GM23338 (cell line): ENCODE measurements at regions not wholly inside any gene's neighbourhood (a gene's known extent, or its start where the extent isn't known, plus 50 kb on each side); places are given as distances from the start of the nearest gene placed in this dataset.

Experiments used
- ATAC-seq: fragments of 200-7000 bp; cut with Tn5 transposase; 3 replicates; pipeline ENCODE4 v1.9.1; 2020
- DNase-seq: peaks from one replicate; pipeline ENCODE4 v3.0.0-alpha.2; 2015; ENCODE audit warnings: low spot score
- H2AFZ ChIP-seq: fragments of 200-600 bp; sonication (generic); 2 replicates; pipeline ENCODE4 v1.8.0; 2016; ENCODE audit warnings: antibody characterized with exemption, mild to moderate bottlenecking, moderate library complexity
- H3F3A ChIP-seq: fragments of 200-600 bp; sonication (generic); replicated peaks from 2 replicates; pipeline ENCODE4 v1.8.0; 2017; ENCODE audit warnings: antibody characterized with exemption, mixed run types, low read depth
- H3K27ac ChIP-seq: fragments of 200-600 bp; sonication (generic); 2 replicates; pipeline ENCODE4 v1.6.1; 2016; ENCODE audit warnings: low read depth
- H3K27me3 ChIP-seq: fragments of 200-600 bp; sonication (generic); 2 replicates; pipeline ENCODE4 v1.8.0; 2016; ENCODE audit warnings: mild to moderate bottlenecking, mixed run types, moderate library complexity; ENCODE audit not compliant: insufficient read depth
- H3K36me3 ChIP-seq: fragments of 200-600 bp; sonication (generic); 2 replicates; pipeline ENCODE4 v1.8.0; 2016; ENCODE audit warnings: mild to moderate bottlenecking; ENCODE audit not compliant: insufficient read depth
- H3K4me1 ChIP-seq: fragments of 200-600 bp; sonication (generic); 2 replicates; pipeline ENCODE4 v1.8.0; 2016; ENCODE audit warnings: mild to moderate bottlenecking, moderate library complexity; ENCODE audit not compliant: insufficient read depth
- H3K4me2 ChIP-seq: fragments of 200-600 bp; sonication (generic); 2 replicates; pipeline ENCODE4 v1.7.1; 2017; ENCODE audit warnings: mixed run types
- H3K4me3 ChIP-seq: fragments of 200-600 bp; sonication (generic); 2 replicates; pipeline ENCODE4 v1.6.1; 2016; ENCODE audit warnings: mixed run types
- H3K79me2 ChIP-seq: fragments of 200-600 bp; sonication (generic); replicated peaks from 2 replicates; pipeline ENCODE4 v1.8.0; 2017; ENCODE audit warnings: mild to moderate bottlenecking; ENCODE audit not compliant: insufficient read depth
- H3K9me2 ChIP-seq: fragments of 200-600 bp; sonication (generic); 2 replicates; pipeline ENCODE4 v1.8.0; 2017; ENCODE audit not compliant: insufficient read depth
- H4K20me1 ChIP-seq: fragments of 200-600 bp; sonication (generic); replicated peaks from 2 replicates; pipeline ENCODE4 v1.8.0; 2017; ENCODE audit warnings: mild to moderate bottlenecking; ENCODE audit not compliant: insufficient read depth
- H3K27ac Mint-ChIP-seq: 2 replicates; pipeline ENCODE4 v1.8.0; 2020; ENCODE audit warnings: inconsistent platforms, mild to moderate bottlenecking, moderate library complexity, mixed read lengths
- H3K27me3 Mint-ChIP-seq: 3 replicates; pipeline ENCODE4 v1.8.0; 2022; ENCODE audit warnings: low read depth, mild to moderate bottlenecking, moderate library complexity, mixed read lengths, inconsistent platforms; ENCODE audit not compliant: insufficient read depth, poor library complexity
- H3K36me3 Mint-ChIP-seq: 3 replicates; pipeline ENCODE4 v1.8.0; 2021; ENCODE audit warnings: low read depth, mild to moderate bottlenecking, inconsistent platforms, moderate library complexity, mixed read lengths
- H3K4me1 Mint-ChIP-seq: 3 replicates; pipeline ENCODE4 v1.8.0; 2020; ENCODE audit warnings: mild to moderate bottlenecking, inconsistent platforms, mixed read lengths
- H3K4me3 Mint-ChIP-seq: 3 replicates; pipeline ENCODE4 v1.8.0; 2021; ENCODE audit warnings: moderate library complexity, mild to moderate bottlenecking, inconsistent platforms, mixed read lengths
- H3K9me3 Mint-ChIP-seq: 3 replicates; pipeline ENCODE4 v1.8.0; 2020; ENCODE audit warnings: moderate library complexity, mild to moderate bottlenecking, inconsistent platforms, mixed read lengths
- CREB1 ChIP-seq: fragments of 250-450 bp; sonication (Bioruptor Pico); IDR thresholded peaks from 2 replicates; pipeline ENCODE4 v1.5.0; 2020; ENCODE audit warnings: low read depth, mild to moderate bottlenecking, moderate library complexity
- EZH2phosphoT487 ChIP-seq: fragments of 200-600 bp; sonication (generic); IDR thresholded peaks from one replicate; pipeline ENCODE4 v1.8.1; 2018; ENCODE audit warnings: antibody characterized with exemption; ENCODE audit not compliant: unreplicated experiment
- POLR2AphosphoS5 ChIP-seq: IDR thresholded peaks from 2 replicates; pipeline ENCODE4 v1.6.1; 2016; ENCODE audit warnings: antibody characterized with exemption, low read depth
- ZNF331 ChIP-seq: fragments of 250-450 bp; sonication (Bioruptor Pico); IDR thresholded peaks from 2 replicates; pipeline ENCODE4 v1.5.0; 2020; ENCODE audit warnings: low read depth, mild to moderate bottlenecking, moderate library complexity
- ZNF462 ChIP-seq: fragments of 250-450 bp; sonication (Bioruptor Pico); IDR thresholded peaks from 2 replicates; pipeline ENCODE4 v1.5.0; 2020; ENCODE audit warnings: mild to moderate bottlenecking, moderate library complexity
- TF ChIP-seq, protein P1 (sequence below): IDR thresholded peaks from one replicate; pipeline ENCODE4 v1.6.1; 2018; ENCODE audit warnings: antibody characterized with exemption; ENCODE audit not compliant: unreplicated experiment

GRCh38 chr18:26784599-26784998, 80.9 kb downstream of the AQP4 start (continued):
- TF ChIP-seq CREB1 (CRISPR knock-in tag), result no peak

DNA sequence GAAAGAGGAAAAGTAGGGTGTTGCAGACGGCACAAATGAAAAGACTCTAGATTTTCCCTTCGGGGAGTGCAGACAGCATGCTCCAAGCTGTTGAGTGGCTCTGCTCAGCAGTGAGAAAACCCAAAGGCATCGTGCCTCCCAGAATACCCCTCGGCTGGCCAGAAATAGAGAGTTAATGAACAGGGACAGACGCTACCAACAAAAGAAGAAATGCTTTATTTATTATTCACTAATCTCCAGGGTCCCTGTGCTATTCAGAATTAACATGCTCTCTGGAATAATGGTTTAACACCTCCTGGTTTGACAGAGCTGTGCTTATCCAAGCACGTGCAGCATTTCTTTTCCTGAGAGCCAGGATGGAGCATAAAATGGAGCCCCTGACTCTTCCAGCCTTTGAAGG, 82.3 kb downstream of the AQP4 start:
- peaks cover 35% of the 10 kb centered on the region for H3K4me1 Mint-ChIP-seq
- Histone ChIP-seq H3K4me3 (no peak overlapping the region), H3F3A (no peaks in the 10 kb centered on the region), H3K4me2 (no peak overlapping the region), H3K79me2 (no peaks in the 10 kb centered on the region), H3K4me1 (peaks cover 13% of the 10 kb centered on the region), H3K9me2 (peaks cover 3% of the 10 kb centered on the region; the same call in 1 of the 2 replicates), H3K27me3 (no peaks in the 10 kb centered on the region), H3K36me3 (no peaks in the 10 kb centered on the region), H4K20me1 (no peaks in the 10 kb centered on the region), H2AFZ (peak overlapping the region; percentile 7; the same call in 1 of the 2 replicates), H3K27ac (no peak overlapping the region)
- no peaks in the 10 kb centered on the region for H3K36me3 Mint-ChIP-seq
- no peak overlapping the region for H3K27ac Mint-ChIP-seq
- no peak overlapping the region for H3K4me3 Mint-ChIP-seq
- no peak for DNase-seq
- H3K27me3 Mint-ChIP-seq, result no peaks in the 10 kb centered on the region
- no peak for ATAC-seq
- no peaks in the 10 kb centered on the region for H3K9me3 Mint-ChIP-seq
- no peak for TF ChIP-seq ZNF331 (CRISPR knock-in tag)

- Histone ChIP-seq H3K4me2 (no peak overlapping the region), H3K27me3 (no peaks in the 10 kb centered on the region), H3K79me2 (no peaks in the 10 kb centered on the region), H3K4me1 (peaks cover 19% of the 10 kb centered on the region), H4K20me1 (no peaks in the 10 kb centered on the region), H3K27ac (no peak overlapping the region), H3K9me2 (no peaks in the 10 kb centered on the region), H3F3A (no peaks in the 10 kb centered on the region), H3K4me3 (no peak overlapping the region), H3K36me3 (no peaks in the 10 kb centered on the region), H2AFZ (no peak overlapping the region)
- Mint-ChIP-seq H3K36me3 (no peaks in the 10 kb centered on the region), H3K27ac (no peak overlapping the region), H3K4me1 (peaks cover 51% of the 10 kb centered on the region), H3K9me3 (no peaks in the 10 kb centered on the region), H3K27me3 (no peaks in the 10 kb centered on the region), H3K4me3 (no peak overlapping the region)
- DNase-seq (no peak), ATAC-seq (no peak)
- TF ChIP-seq EZH2phosphoT487 (no peak), POLR2AphosphoS5 (no peak), ZNF331 (CRISPR knock-in tag) (no peak), ZNF462 (CRISPR knock-in tag) (no peak)
- TF ChIP-seq, protein P1, sequence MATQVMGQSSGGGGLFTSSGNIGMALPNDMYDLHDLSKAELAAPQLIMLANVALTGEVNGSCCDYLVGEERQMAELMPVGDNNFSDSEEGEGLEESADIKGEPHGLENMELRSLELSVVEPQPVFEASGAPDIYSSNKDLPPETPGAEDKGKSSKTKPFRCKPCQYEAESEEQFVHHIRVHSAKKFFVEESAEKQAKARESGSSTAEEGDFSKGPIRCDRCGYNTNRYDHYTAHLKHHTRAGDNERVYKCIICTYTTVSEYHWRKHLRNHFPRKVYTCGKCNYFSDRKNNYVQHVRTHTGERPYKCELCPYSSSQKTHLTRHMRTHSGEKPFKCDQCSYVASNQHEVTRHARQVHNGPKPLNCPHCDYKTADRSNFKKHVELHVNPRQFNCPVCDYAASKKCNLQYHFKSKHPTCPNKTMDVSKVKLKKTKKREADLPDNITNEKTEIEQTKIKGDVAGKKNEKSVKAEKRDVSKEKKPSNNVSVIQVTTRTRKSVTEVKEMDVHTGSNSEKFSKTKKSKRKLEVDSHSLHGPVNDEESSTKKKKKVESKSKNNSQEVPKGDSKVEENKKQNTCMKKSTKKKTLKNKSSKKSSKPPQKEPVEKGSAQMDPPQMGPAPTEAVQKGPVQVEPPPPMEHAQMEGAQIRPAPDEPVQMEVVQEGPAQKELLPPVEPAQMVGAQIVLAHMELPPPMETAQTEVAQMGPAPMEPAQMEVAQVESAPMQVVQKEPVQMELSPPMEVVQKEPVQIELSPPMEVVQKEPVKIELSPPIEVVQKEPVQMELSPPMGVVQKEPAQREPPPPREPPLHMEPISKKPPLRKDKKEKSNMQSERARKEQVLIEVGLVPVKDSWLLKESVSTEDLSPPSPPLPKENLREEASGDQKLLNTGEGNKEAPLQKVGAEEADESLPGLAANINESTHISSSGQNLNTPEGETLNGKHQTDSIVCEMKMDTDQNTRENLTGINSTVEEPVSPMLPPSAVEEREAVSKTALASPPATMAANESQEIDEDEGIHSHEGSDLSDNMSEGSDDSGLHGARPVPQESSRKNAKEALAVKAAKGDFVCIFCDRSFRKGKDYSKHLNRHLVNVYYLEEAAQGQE, result no peak
Measured at GRCh38 chr18:26780520-26781325, 84.8 kb downstream of the AQP4 start.
